ENCODE measurements at regions not wholly inside any gene's neighbourhood (a gene's known extent, or its start where the extent isn't known, plus 50 kb on each side); places are given as distances from the start of the nearest gene placed in this dataset.

DNA sequence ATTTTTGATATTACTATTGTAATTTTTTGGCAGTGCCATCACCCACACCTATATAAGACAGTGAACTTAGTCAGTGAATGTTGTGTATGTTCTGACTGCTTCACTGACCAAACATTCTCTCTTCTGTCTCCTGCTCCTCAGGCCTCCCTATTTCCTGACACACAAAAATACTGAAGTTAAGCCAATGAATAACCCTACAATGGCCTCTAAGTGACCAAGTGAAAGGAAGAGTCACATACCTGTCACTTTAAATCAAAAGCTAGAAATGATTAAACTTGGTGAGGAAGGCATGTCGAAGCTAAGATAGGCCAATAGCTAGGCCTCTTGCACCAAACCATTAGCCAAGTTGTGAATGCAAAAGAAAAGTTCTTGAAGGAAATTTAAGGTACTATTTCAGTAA, 151.9 kb downstream of the RND3 start:
- Histone ChIP-seq H2AFZ (ENCODE audit: low read length) (no peak overlapping the region), H3K9ac (ENCODE audit: low read length) (no peak overlapping the region), H3K4me1 (ENCODE audit: insufficient read depth, low read length, severe bottlenecking) (no peaks in the 10 kb centered on the region), H3K9me2 (ENCODE audit: low read depth, low read length) (no peaks in the 10 kb centered on the region), H4K20me1 (ENCODE audit: insufficient read depth, low read length) (no peaks in the 10 kb centered on the region), H3K36me3 (ENCODE audit: insufficient read depth, low read length) (no peaks in the 10 kb centered on the region), H3K4me3 (ENCODE audit: low read depth, low read length, poor library complexity, severe bottlenecking) (no peak overlapping the region), H3K27me3 (ENCODE audit: insufficient read depth, low read length) (no peaks in the 10 kb centered on the region), H3K27ac (ENCODE audit: low read depth, low read length, poor library complexity, severe bottlenecking) (no peak overlapping the region), H3K79me2 (ENCODE audit: insufficient read depth, low read length) (no peaks in the 10 kb centered on the region), H3K4me2 (ENCODE audit: low read length) (no peak overlapping the region), H3F3A (ENCODE audit: insufficient read depth, low read length) (no peaks in the 10 kb centered on the region), H3K9me3 (ENCODE audit: low read length) (no peaks in the 10 kb centered on the region)
- TF ChIP-seq, protein P1, sequence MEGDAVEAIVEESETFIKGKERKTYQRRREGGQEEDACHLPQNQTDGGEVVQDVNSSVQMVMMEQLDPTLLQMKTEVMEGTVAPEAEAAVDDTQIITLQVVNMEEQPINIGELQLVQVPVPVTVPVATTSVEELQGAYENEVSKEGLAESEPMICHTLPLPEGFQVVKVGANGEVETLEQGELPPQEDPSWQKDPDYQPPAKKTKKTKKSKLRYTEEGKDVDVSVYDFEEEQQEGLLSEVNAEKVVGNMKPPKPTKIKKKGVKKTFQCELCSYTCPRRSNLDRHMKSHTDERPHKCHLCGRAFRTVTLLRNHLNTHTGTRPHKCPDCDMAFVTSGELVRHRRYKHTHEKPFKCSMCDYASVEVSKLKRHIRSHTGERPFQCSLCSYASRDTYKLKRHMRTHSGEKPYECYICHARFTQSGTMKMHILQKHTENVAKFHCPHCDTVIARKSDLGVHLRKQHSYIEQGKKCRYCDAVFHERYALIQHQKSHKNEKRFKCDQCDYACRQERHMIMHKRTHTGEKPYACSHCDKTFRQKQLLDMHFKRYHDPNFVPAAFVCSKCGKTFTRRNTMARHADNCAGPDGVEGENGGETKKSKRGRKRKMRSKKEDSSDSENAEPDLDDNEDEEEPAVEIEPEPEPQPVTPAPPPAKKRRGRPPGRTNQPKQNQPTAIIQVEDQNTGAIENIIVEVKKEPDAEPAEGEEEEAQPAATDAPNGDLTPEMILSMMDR (IDR thresholded peaks at IDR 0.05; ENCODE audit: low read length), result no peak
- TF ChIP-seq EZH2 (IDR thresholded peaks at IDR 0.05; ENCODE audit: borderline replicate concordance, low read length), result no peak

DNA sequence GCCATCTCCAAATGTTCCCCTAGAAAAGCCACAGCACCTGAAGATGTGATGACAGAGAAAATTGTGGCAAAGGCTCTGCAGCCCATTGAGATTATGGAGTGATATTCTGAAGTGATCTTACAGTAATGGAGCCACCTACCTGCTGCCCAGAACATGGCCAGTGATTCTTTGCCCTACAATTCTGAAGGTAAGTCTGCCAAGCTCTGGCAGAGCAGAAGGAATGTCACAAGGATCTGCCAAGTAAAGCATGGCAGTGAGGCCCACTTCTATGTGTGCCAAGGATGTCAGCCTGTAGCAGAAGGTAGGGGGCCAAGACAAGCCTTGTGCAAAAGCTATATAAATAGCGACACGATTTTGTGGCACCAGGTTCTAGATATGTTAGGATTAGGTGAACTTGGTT, 155.1 kb downstream of the RND3 start:
- H3K4me1 ChIP-seq (ENCODE audit: insufficient read depth, low read length, severe bottlenecking), result no peaks in the 10 kb centered on the region
- H3K27me3 ChIP-seq (ENCODE audit: insufficient read depth, low read length), result no peaks in the 10 kb centered on the region
- H3K9me3 ChIP-seq (ENCODE audit: low read length), result no peaks in the 10 kb centered on the region
- H3K4me3 ChIP-seq (ENCODE audit: low read depth, low read length, poor library complexity, severe bottlenecking), result no peak overlapping the region
- no peaks in the 10 kb centered on the region for H3K36me3 ChIP-seq (ENCODE audit: insufficient read depth, low read length)
- no peak overlapping the region for H3K27ac ChIP-seq (ENCODE audit: low read depth, low read length, poor library complexity, severe bottlenecking)
- H2AFZ ChIP-seq (ENCODE audit: low read length), result no peak overlapping the region
- H3F3A ChIP-seq (ENCODE audit: insufficient read depth, low read length), result no peaks in the 10 kb centered on the region
- no peaks in the 10 kb centered on the region for H3K79me2 ChIP-seq (ENCODE audit: insufficient read depth, low read length)
- no peak overlapping the region for H3K9ac ChIP-seq (ENCODE audit: low read length)
- H4K20me1 ChIP-seq (ENCODE audit: insufficient read depth, low read length), result no peaks in the 10 kb centered on the region
- H3K4me2 ChIP-seq (ENCODE audit: low read length), result no peak overlapping the region
- TF ChIP-seq EZH2 (IDR thresholded peaks at IDR 0.05; ENCODE audit: borderline replicate concordance, low read length), result no peak
- TF ChIP-seq, protein P1 (IDR thresholded peaks at IDR 0.05; ENCODE audit: low read length), result no peak
- no peaks in the 10 kb centered on the region for H3K9me2 ChIP-seq (ENCODE audit: low read depth, low read length)

GRCh38 chr2:150327564-150328489, 159.6 kb downstream of the RND3 start:
- H3K4me1 ChIP-seq (ENCODE audit: insufficient read depth, low read length, severe bottlenecking), result no peaks in the 10 kb centered on the region
- H4K20me1 ChIP-seq (ENCODE audit: insufficient read depth, low read length), result no peaks in the 10 kb centered on the region
- no peak overlapping the region for H2AFZ ChIP-seq (ENCODE audit: low read length)
- no peaks in the 10 kb centered on the region for H3F3A ChIP-seq (ENCODE audit: insufficient read depth, low read length)
- H3K79me2 ChIP-seq (ENCODE audit: insufficient read depth, low read length), result no peaks in the 10 kb centered on the region
- H3K9me2 ChIP-seq (ENCODE audit: low read depth, low read length), result no peaks in the 10 kb centered on the region
- H3K9me3 ChIP-seq (ENCODE audit: low read length), result no peaks in the 10 kb centered on the region
- no peak overlapping the region for H3K4me3 ChIP-seq (ENCODE audit: low read depth, low read length, poor library complexity, severe bottlenecking)
- H3K4me2 ChIP-seq (ENCODE audit: low read length), result no peak overlapping the region
- TF ChIP-seq, protein P1 (IDR thresholded peaks at IDR 0.05; ENCODE audit: low read length), result no peak
- no peak for TF ChIP-seq EZH2 (IDR thresholded peaks at IDR 0.05; ENCODE audit: borderline replicate concordance, low read length)
- no peaks in the 10 kb centered on the region for H3K27me3 ChIP-seq (ENCODE audit: insufficient read depth, low read length)
- H3K36me3 ChIP-seq (ENCODE audit: insufficient read depth, low read length), result no peaks in the 10 kb centered on the region
- H3K27ac ChIP-seq (ENCODE audit: low read depth, low read length, poor library complexity, severe bottlenecking), result no peak overlapping the region
- no peak overlapping the region for H3K9ac ChIP-seq (ENCODE audit: low read length)
